Smooth muscle cell (in vitro differentiated cells): ENCODE measurements at regions not wholly inside any gene's neighbourhood (a gene's known extent, or its start where the extent isn't known, plus 50 kb on each side); places are given as distances from the start of the nearest gene placed in this dataset.
A peak's percentile ranks its signal among the peaks of the same experiment; 100 is the strongest.

Source experiments
- DNase-seq: peaks from one replicate; lab custom pipeline; 2025; ENCODE audit not compliant: unreplicated experiment; lab: John Stamatoyannopoulos, UW
- H2AFZ ChIP-seq: fragments of 200-600 bp; sonication (generic); 2 replicates; pipeline ENCODE4 v1.6.0; 2016; ENCODE audit warnings: antibody characterized with exemption, low read depth, mild to moderate bottlenecking
- H3F3A ChIP-seq: fragments of 200-600 bp; sonication (generic); 2 replicates; pipeline ENCODE4 v1.6.0; 2017; ENCODE audit warnings: antibody characterized with exemption, low read depth
- H3K27ac ChIP-seq: fragments of 200-600 bp; sonication (generic); 2 replicates; pipeline ENCODE4 v1.5.1; 2016; ENCODE audit warnings: low read depth, mild to moderate bottlenecking
- H3K27me3 ChIP-seq: fragments of 200-600 bp; sonication (generic); 2 replicates; pipeline ENCODE4 v1.6.1; 2016; ENCODE audit warnings: low read depth, mild to moderate bottlenecking
- H3K36me3 ChIP-seq: fragments of 200-600 bp; sonication (generic); 2 replicates; pipeline ENCODE4 v1.5.1; 2016; ENCODE audit warnings: low read depth
- H3K4me1 ChIP-seq: fragments of 200-600 bp; sonication (generic); 2 replicates; pipeline ENCODE4 v1.5.1; 2016; ENCODE audit warnings: low read depth
- H3K4me2 ChIP-seq: fragments of 200-600 bp; sonication (generic); 2 replicates; pipeline ENCODE4 v1.6.0; 2016; ENCODE audit warnings: mild to moderate bottlenecking
- H3K4me3 ChIP-seq: fragments of 200-600 bp; sonication (generic); 2 replicates; pipeline ENCODE4 v1.5.1; 2016; ENCODE audit warnings: mild to moderate bottlenecking
- H3K79me2 ChIP-seq: fragments of 200-600 bp; sonication (generic); 2 replicates; pipeline ENCODE4 v1.6.0; 2016; ENCODE audit warnings: low read depth, mild to moderate bottlenecking
- H3K9ac ChIP-seq: fragments of 200-600 bp; sonication (generic); 2 replicates; pipeline ENCODE4 v1.6.0; 2016; ENCODE audit warnings: low read depth
- H3K9me3 ChIP-seq: fragments of 200-600 bp; sonication (generic); replicated peaks from 2 replicates; pipeline ENCODE4 v1.5.1; 2016; ENCODE audit warnings: low read depth
- H4K20me1 ChIP-seq: fragments of 200-600 bp; sonication (generic); 2 replicates; pipeline ENCODE4 v1.6.0; 2016; ENCODE audit warnings: low read depth
- WGBS: methylation state at CpG from one replicate; pipeline ENCODE4 v1.1.7; 2016; ENCODE audit warnings: low lambda C conversion rate; 5-methylcytosine and 5-hydroxymethylcytosine counted together
- TF ChIP-seq, protein P1 (sequence below): fragments of 200-600 bp; sonication (generic); IDR thresholded peaks from 2 replicates; pipeline ENCODE4 v1.5.1; 2017; ENCODE audit warnings: borderline replicate concordance, mild to moderate bottlenecking, antibody characterized with exemption; ENCODE audit not compliant: insufficient read depth, poor library complexity, severe bottlenecking

DNA sequence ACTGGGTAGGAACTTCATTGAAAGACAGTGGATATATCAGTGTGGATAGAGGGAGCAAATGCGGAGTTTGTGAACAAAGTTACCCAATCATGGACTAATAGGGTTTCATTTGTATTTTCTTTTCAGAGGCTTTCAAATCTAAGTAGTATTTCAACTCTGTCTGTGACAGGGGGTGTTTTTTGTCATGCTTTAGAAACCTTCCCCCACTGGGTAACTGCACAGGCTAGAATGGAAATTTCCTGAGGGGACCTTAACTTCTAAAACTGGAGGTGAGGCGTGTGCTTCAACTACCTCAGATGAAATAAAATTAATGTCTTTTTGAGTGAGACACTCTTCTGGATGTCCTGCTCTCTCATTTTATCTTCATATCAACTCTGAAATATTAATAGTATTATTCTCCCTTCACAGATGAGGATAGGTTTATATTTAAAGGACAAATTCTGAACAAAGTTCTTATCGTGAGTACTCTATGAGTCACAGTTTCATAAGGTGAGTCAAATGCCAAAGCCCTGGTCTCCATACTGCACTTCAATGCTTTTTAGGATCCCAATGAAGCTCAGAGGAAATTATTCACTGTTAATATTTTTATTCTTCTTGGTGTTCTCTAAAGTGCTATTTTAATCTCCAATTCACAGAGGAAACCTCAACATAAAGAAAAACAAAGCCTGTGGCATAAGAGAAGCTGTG lies 770.6 kb downstream of the CCSER2 start:
- no peaks in the 10 kb centered on the region for H4K20me1 ChIP-seq
- H3K9ac ChIP-seq: no peak overlapping the region
- no peak overlapping the region for H3K27ac ChIP-seq
- TF ChIP-seq, protein P1, sequence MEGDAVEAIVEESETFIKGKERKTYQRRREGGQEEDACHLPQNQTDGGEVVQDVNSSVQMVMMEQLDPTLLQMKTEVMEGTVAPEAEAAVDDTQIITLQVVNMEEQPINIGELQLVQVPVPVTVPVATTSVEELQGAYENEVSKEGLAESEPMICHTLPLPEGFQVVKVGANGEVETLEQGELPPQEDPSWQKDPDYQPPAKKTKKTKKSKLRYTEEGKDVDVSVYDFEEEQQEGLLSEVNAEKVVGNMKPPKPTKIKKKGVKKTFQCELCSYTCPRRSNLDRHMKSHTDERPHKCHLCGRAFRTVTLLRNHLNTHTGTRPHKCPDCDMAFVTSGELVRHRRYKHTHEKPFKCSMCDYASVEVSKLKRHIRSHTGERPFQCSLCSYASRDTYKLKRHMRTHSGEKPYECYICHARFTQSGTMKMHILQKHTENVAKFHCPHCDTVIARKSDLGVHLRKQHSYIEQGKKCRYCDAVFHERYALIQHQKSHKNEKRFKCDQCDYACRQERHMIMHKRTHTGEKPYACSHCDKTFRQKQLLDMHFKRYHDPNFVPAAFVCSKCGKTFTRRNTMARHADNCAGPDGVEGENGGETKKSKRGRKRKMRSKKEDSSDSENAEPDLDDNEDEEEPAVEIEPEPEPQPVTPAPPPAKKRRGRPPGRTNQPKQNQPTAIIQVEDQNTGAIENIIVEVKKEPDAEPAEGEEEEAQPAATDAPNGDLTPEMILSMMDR: no peak
- 82% methylated on average over 3 of the region's 3 CpGs for WGBS
- H3K4me3 ChIP-seq: no peak overlapping the region
- H3K4me1 ChIP-seq: no peaks in the 10 kb centered on the region
- H3K79me2 ChIP-seq: no peaks in the 10 kb centered on the region
- no peaks in the 10 kb centered on the region for H3F3A ChIP-seq
- H3K4me2 ChIP-seq: no peak overlapping the region
- no peaks in the 10 kb centered on the region for H3K9me3 ChIP-seq
- DNase-seq: no peak
- no peaks in the 10 kb centered on the region for H3K27me3 ChIP-seq
- no peak overlapping the region for H2AFZ ChIP-seq
- no peaks in the 10 kb centered on the region for H3K36me3 ChIP-seq

DNA sequence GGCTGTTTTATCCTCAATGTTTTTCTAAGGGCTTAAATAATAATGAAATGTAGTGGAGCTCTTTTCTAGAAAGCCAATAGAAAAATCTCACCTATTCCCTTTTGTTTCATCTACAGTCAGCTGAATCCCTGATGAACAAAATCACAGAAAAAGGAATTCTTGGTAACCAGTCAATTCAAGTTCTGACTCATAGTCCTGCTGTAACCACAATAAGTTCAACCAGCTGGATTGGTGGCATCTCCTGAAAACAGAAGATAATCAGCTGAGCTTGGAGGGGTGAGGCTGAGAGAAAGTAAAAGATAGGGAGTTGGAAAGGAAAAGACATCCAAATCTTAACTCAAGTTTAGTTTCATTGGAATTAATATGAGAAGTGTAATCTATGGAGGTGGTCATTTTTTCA lies 772.1 kb downstream of the CCSER2 start:
- Histone ChIP-seq H3K36me3 (no peaks in the 10 kb centered on the region), H2AFZ (no peak overlapping the region), H3K4me3 (no peak overlapping the region), H3F3A (no peaks in the 10 kb centered on the region), H3K79me2 (no peaks in the 10 kb centered on the region), H3K4me1 (no peaks in the 10 kb centered on the region), H3K4me2 (no peak overlapping the region), H4K20me1 (no peaks in the 10 kb centered on the region), H3K27ac (no peak overlapping the region), H3K27me3 (no peaks in the 10 kb centered on the region), H3K9ac (no peak overlapping the region), H3K9me3 (no peaks in the 10 kb centered on the region)
- DNase-seq: no peak
- TF ChIP-seq, protein P1: no peak

DNA sequence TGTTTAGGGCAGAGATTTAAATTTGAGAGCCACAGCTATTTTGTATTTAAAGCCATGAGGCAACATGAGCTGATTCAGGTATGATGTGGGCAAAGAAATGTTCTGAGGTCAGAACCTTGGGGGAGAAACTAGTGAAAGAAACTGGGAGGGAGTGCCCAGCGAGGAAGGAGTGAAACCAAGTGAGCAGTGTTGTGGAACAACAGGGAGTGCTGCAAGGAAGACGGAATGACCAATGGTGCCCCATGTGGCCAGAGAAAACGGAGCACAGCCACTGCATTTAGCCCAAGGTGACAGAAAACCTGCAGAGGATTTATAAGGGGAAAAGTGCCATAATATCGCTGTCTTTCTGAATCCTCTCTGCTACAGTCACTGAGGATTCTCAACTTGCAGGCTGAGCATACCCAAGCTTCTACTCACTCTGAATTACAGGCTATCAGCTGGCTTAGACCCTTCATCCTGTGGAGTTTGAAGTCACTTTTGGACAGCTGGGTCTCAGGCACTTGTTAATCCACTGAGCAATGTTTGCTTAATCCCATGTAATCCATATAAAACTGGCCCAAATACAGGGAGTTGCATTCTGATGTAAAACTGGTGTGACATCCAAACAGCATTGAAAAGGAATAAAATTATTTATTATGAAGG lies 777.3 kb downstream of the CCSER2 start:
- Histone ChIP-seq H3K27ac (no peak overlapping the region), H3K79me2 (no peaks in the 10 kb centered on the region), H4K20me1 (no peaks in the 10 kb centered on the region), H3K4me3 (no peak overlapping the region), H3K27me3 (peaks cover 10% of the 10 kb centered on the region), H3K36me3 (no peaks in the 10 kb centered on the region), H3K9ac (no peak overlapping the region), H3K4me2 (no peak overlapping the region), H3K4me1 (no peaks in the 10 kb centered on the region), H3K9me3 (no peaks in the 10 kb centered on the region), H3F3A (no peaks in the 10 kb centered on the region), H2AFZ (no peak overlapping the region)
- DNase-seq: no peak
- 27% methylated on average over 4 of the region's 4 CpGs for WGBS
- TF ChIP-seq, protein P1: peak; percentile 21

DNA sequence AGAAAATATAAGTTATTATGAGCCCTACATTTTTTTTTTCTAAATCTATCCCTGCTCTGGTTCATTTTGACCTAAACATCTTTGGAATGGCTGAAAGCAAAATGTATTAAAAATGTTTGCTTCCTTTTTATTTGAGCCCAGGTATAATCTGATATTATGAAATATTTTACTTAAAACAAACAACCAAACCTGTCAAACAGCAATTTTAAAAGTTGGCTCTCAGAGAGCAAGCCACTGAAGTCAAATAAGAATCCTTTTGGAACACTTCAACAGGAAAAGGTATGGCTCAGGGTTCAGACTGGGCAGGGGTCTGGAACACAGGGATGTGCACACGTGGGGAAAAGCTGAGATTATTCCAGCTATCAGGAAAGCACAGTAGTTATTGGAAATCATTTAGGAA lies 782.9 kb downstream of the CCSER2 start:
- no peak overlapping the region for H3K9ac ChIP-seq
- H2AFZ ChIP-seq: no peak overlapping the region
- no peaks in the 10 kb centered on the region for H3K9me3 ChIP-seq
- H3K36me3 ChIP-seq: no peaks in the 10 kb centered on the region
- TF ChIP-seq, protein P1: no peak
- no peak for DNase-seq
- H3K4me2 ChIP-seq: no peak overlapping the region
- H3F3A ChIP-seq: no peaks in the 10 kb centered on the region
- no peaks in the 10 kb centered on the region for H3K4me1 ChIP-seq
- WGBS: 93% methylated on average over 1 of the region's 1 CpG
- no peaks in the 10 kb centered on the region for H4K20me1 ChIP-seq
- no peaks in the 10 kb centered on the region for H3K79me2 ChIP-seq
- H3K27ac ChIP-seq: no peak overlapping the region
- H3K27me3 ChIP-seq: peaks cover 25% of the 10 kb centered on the region
- H3K4me3 ChIP-seq: no peak overlapping the region
